ENCODE measurements at regions not wholly inside any gene's neighbourhood (a gene's known extent, or its start where the extent isn't known, plus 50 kb on each side); places are given as distances from the start of the nearest gene placed in this dataset.

- Histone ChIP-seq H3K4me1 (ENCODE audit: insufficient read depth, low read length) (peaks cover 29% of the 10 kb centered on the region), H3T11ph (ENCODE audit: low read length) (no peak overlapping the region), H3K4me2 (ENCODE audit: insufficient read depth, insufficient read length, low read length) (no peak overlapping the region), H2BK5ac (ENCODE audit: insufficient read length, low read length) (no peak overlapping the region), H4K5ac (ENCODE audit: insufficient read length, low read depth, low read length) (no peak overlapping the region), H2AFZ (ENCODE audit: low read length) (no peak overlapping the region), H3K27ac (ENCODE audit: insufficient read length, low read depth, low read length) (no peak overlapping the region), H2BK20ac (ENCODE audit: low read depth, low read length, poor library complexity, severe bottlenecking) (no peak overlapping the region), H3K27me3 (ENCODE audit: insufficient read depth, low read length) (no peaks in the 10 kb centered on the region; the same call in 1 of the 2 replicates), H3K9ac (ENCODE audit: extremely low read depth, insufficient read length, low read length) (no peak overlapping the region), H2BK15ac (ENCODE audit: low read depth, low read length) (no peak overlapping the region), H4K20me1 (ENCODE audit: control insufficient read depth, insufficient read depth, insufficient read length) (no peaks in the 10 kb centered on the region), H3K23ac (ENCODE audit: insufficient read length, low read depth, low read length) (no peak overlapping the region), H3K9me3 (ENCODE audit: control insufficient read depth, low read depth, low read length) (no peaks in the 10 kb centered on the region), H3K14ac (ENCODE audit: insufficient read depth, low read length) (no peak overlapping the region), H2BK120ac (ENCODE audit: low read depth, low read length, poor library complexity, severe bottlenecking) (no peak overlapping the region), H4K8ac (replicated peaks; ENCODE audit: insufficient read length, low read depth, low read length) (no peak overlapping the region), H3K23me2 (ENCODE audit: insufficient read length, low read depth, low read length, poor library complexity, severe bottlenecking) (no peaks in the 10 kb centered on the region), H3K18ac (ENCODE audit: insufficient read length, low read depth, low read length) (no peak overlapping the region), H3K4ac (ENCODE audit: low read depth, low read length) (no peak overlapping the region), H2AK5ac (ENCODE audit: insufficient read length, low read length) (no peak overlapping the region), H4K91ac (ENCODE audit: insufficient read length, low read depth, low read length) (no peak overlapping the region), H3K79me1 (ENCODE audit: insufficient read depth, low read depth, low read length, poor library complexity, severe bottlenecking) (no peaks in the 10 kb centered on the region), H3K56ac (ENCODE audit: insufficient read length, low read depth, low read length) (no peak overlapping the region), H2BK12ac (ENCODE audit: insufficient read length, low read depth, low read length) (no peak overlapping the region), H3K79me2 (ENCODE audit: insufficient read depth, low read length) (no peaks in the 10 kb centered on the region)
- H3K4me1 Mint-ChIP-seq, result peaks cover 78 to 89% of the 10 kb centered on the region in 2 experiments
- no CpG with 5 or more reads among the region's 2 CpGs for WGBS (ENCODE audit: extremely low coverage, insufficient read length, low lambda C conversion rate)
- H3K27me3 Mint-ChIP-seq (ENCODE audit: low read depth), result peaks cover 4% of the 10 kb centered on the region; the same call in 1 of the 2 replicates
- H3K36me3 Mint-ChIP-seq (ENCODE audit: insufficient read depth in 1 of 3, low read depth in 3 of 3), result no peaks in the 10 kb centered on the region
- no peak overlapping the region for H3K27ac Mint-ChIP-seq
- no peaks in the 10 kb centered on the region for H3K9me3 Mint-ChIP-seq
- H3K4me3 Mint-ChIP-seq, result no peak overlapping the region
- TF ChIP-seq CTCF (conservative IDR thresholded peaks at IDR 0.05), result no peak
- DNase-seq, result no peak
Measured at GRCh38 chr5:88393042-88393441, 124.4 kb upstream of the TMEM161B start.
